Neural progenitor cell (in vitro differentiated cells): ENCODE measurements at regions not wholly inside any gene's neighbourhood (a gene's known extent, or its start where the extent isn't known, plus 50 kb on each side); places are given as distances from the start of the nearest gene placed in this dataset.

ENCODE experiments used
- EZH2 ChIP-seq: fragments of 200-600 bp; sonication (generic); IDR thresholded peaks from 2 replicates; pipeline ENCODE4 v1.6.1; 2017; ENCODE audit warnings: antibody characterized with exemption, mild to moderate bottlenecking, moderate library complexity
- EZH2phosphoT487 ChIP-seq: fragments of 200-600 bp; sonication (generic); IDR thresholded peaks from 2 replicates; pipeline ENCODE4 v1.6.1; 2017; ENCODE audit warnings: antibody characterized with exemption
- TF ChIP-seq, protein P1 (sequence below): fragments of 200-600 bp; sonication (generic); IDR thresholded peaks from 2 replicates; pipeline ENCODE4 v1.5.1; 2017; ENCODE audit warnings: antibody characterized with exemption, mild to moderate bottlenecking

DNA sequence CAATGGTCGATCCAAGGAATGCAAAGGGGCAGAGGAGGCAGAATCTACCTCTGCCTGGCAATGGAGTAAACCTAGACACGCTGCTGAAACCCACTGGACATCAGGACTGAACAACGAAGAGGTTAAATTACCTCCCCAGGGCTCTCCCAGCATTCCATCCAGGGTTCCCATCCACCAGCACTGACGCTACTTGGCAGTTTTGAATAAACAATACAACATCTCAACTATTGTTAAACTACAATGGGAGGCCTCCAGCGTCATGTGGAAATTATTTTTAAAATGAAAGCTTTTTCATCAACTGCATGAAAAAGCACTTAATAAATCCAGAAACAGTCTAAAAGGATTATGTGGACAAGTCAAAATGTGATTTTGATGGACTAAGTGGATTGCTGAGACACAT is 96.8 kb upstream of the NHSL1 start:
- TF ChIP-seq, protein P1, sequence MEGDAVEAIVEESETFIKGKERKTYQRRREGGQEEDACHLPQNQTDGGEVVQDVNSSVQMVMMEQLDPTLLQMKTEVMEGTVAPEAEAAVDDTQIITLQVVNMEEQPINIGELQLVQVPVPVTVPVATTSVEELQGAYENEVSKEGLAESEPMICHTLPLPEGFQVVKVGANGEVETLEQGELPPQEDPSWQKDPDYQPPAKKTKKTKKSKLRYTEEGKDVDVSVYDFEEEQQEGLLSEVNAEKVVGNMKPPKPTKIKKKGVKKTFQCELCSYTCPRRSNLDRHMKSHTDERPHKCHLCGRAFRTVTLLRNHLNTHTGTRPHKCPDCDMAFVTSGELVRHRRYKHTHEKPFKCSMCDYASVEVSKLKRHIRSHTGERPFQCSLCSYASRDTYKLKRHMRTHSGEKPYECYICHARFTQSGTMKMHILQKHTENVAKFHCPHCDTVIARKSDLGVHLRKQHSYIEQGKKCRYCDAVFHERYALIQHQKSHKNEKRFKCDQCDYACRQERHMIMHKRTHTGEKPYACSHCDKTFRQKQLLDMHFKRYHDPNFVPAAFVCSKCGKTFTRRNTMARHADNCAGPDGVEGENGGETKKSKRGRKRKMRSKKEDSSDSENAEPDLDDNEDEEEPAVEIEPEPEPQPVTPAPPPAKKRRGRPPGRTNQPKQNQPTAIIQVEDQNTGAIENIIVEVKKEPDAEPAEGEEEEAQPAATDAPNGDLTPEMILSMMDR: no peak
- no peak for TF ChIP-seq EZH2
- no peak for TF ChIP-seq EZH2phosphoT487
